ENCODE measurements at regions not wholly inside any gene's neighbourhood (a gene's known extent, or its start where the extent isn't known, plus 50 kb on each side); places are given as distances from the start of the nearest gene placed in this dataset.

DNA sequence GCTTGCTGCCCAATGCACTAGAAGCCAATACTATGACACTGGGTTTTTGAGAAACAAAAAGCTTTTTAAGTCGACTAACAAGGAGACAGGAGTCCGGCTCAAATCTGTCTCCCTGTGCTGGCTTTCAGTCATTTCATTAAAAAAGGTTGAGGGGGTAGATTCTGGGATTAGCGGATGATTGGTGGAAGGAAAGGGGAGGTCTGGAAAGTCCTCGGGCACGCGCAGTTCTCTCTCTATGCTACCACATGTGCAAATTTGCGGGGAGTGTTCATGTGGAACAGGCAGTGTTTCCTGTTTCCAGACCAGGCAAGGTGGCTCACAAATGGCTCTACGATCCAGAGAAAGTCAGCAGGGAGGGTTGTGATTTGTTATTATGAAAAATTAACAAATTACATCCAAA lies 89.1 kb upstream of the TOX2 start:
- Histone ChIP-seq H3K4me1 (no peaks in the 10 kb centered on the region), H3K27ac (no peak overlapping the region), H3K4me3 (no peak overlapping the region), H3K9me3 (peaks cover 0 to 15% (median 0%) of the 10 kb centered on the region in 4 donors), H3K36me3 (no peaks in the 10 kb centered on the region), H3K27me3 (no peaks in the 10 kb centered on the region)
- DNase-seq (ENCODE audit: low spot score in 2 of 2): no peak
- no peak for TF ChIP-seq POLR2A (IDR thresholded peaks at IDR 0.05)
- TF ChIP-seq, protein P1, sequence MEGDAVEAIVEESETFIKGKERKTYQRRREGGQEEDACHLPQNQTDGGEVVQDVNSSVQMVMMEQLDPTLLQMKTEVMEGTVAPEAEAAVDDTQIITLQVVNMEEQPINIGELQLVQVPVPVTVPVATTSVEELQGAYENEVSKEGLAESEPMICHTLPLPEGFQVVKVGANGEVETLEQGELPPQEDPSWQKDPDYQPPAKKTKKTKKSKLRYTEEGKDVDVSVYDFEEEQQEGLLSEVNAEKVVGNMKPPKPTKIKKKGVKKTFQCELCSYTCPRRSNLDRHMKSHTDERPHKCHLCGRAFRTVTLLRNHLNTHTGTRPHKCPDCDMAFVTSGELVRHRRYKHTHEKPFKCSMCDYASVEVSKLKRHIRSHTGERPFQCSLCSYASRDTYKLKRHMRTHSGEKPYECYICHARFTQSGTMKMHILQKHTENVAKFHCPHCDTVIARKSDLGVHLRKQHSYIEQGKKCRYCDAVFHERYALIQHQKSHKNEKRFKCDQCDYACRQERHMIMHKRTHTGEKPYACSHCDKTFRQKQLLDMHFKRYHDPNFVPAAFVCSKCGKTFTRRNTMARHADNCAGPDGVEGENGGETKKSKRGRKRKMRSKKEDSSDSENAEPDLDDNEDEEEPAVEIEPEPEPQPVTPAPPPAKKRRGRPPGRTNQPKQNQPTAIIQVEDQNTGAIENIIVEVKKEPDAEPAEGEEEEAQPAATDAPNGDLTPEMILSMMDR (IDR thresholded peaks at IDR 0.05): no peak
- no peak for TF ChIP-seq EP300 (IDR thresholded peaks at IDR 0.05)
- WGBS, 2 donors: 52 to 59% methylated on average over 8 of the region's 8 CpGs

DNA sequence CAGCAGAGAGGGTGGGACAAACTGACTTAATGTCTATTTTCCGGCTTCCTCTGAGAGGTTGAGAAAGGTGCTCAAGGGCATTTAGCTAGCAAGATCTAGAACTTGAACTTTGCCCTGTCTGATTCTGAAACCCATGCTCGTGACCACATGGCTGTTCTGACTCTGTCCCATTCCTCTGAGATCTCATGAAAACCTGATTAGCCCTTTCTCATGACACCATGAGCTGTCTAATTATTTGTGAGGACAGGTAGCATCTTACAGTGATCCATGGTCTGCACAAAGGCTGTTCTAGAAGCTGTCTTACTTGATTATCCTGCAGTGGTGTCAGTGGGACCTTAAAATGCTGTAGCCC lies 89.6 kb upstream of the TOX2 start:
- 61% methylated on average over 2 of the region's 2 CpGs for WGBS, 2 donors
- Histone ChIP-seq H3K36me3 (no peaks in the 10 kb centered on the region), H3K27me3 (no peaks in the 10 kb centered on the region), H3K27ac (no peak overlapping the region), H3K4me3 (no peak overlapping the region), H3K9me3 (peaks cover 0 to 11% (median 0%) of the 10 kb centered on the region in 4 donors), H3K4me1 (no peaks in the 10 kb centered on the region)
- DNase-seq (ENCODE audit: low spot score in 2 of 2): no peak
- no peak for TF ChIP-seq EP300 (IDR thresholded peaks at IDR 0.05)
- TF ChIP-seq, protein P1 (IDR thresholded peaks at IDR 0.05): no peak
- no peak for TF ChIP-seq POLR2A (IDR thresholded peaks at IDR 0.05)

DNA sequence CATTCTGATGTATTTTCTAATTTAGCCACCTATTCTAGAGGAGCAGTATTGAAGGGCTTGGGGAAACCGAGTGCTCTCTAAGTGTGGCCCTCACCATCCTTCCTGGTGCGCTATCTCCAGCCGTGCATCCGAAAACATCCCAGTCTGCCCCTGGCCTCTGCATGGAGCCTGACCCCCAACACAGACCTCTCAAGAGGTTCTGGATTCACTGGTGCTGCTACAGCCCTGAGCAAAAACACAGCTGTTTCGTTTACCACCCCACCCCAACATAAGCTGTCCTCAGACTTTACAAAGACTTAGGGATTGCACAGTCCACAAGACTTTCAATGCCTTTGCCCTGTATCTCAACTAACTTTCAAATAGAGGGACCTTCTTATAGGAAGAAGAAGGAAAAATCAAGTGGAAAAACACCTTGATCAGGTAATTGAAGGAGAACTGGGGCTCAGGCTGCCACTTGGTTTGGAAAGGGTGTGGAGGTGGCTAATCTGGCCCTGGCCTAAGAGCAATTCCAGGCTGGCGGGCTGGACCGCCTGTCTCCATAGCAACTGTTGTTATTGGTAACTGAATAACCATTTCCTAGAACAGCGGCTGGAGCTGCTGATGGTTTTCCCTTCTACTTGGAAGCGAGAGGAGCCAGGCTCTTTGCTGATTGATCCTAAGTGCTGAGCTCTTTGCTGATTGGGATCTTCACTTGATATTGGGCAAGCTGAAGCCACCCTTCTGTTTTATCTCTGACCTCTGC lies 90.2 kb upstream of the TOX2 start:
- WGBS, 2 donors: 45 to 48% methylated on average over 9 of the region's 9 CpGs
- DNase-seq (ENCODE audit: low spot score in 2 of 2): no peak

DNA sequence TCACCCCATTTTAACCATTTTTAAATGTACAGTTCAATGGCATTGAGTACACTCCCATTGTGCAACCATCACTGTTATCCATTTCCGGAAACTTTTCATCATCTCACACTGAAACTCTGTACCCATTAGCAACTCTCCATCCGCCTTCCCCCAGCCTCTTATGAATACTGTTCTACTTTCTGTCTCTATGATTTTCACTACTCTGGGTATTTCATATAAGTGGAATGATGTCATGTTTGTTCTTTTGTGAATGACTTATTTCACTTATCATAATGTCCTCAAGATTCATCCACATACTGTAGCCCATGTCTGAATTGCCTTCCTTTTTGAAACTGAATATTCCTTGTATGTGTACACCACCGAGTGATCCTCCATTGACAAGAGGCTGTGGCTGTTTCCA lies 92.9 kb upstream of the TOX2 start:
- no peaks in the 10 kb centered on the region for H3K4me1 ChIP-seq
- DNase-seq (ENCODE audit: low spot score in 2 of 2): no peak
- H3K36me3 ChIP-seq: no peaks in the 10 kb centered on the region
- no peaks in the 10 kb centered on the region for H3K27me3 ChIP-seq
- peaks cover 0 to 5% (median 0%) of the 10 kb centered on the region in 4 donors for H3K9me3 ChIP-seq
- no peak overlapping the region for H3K27ac ChIP-seq
- TF ChIP-seq, protein P1 (IDR thresholded peaks at IDR 0.05): no peak
- TF ChIP-seq POLR2A (IDR thresholded peaks at IDR 0.05): no peak
- no peak for TF ChIP-seq EP300 (IDR thresholded peaks at IDR 0.05)
- H3K4me3 ChIP-seq: no peak overlapping the region
- WGBS, 2 donors: 74 to 75% methylated on average over 3 of the region's 3 CpGs

More for the DNA sequence above, 90.2 kb upstream of the TOX2 start:
- no peaks in the 10 kb centered on the region for H3K27me3 ChIP-seq
- no peaks in the 10 kb centered on the region for H3K36me3 ChIP-seq
- H3K9me3 ChIP-seq: peaks cover 0 to 6% (median 0%) of the 10 kb centered on the region in 4 donors
- H3K27ac ChIP-seq: no peak overlapping the region
- TF ChIP-seq EP300 (IDR thresholded peaks at IDR 0.05): no peak
- TF ChIP-seq, protein P1 (IDR thresholded peaks at IDR 0.05): no peak
- no peak for TF ChIP-seq POLR2A (IDR thresholded peaks at IDR 0.05)
- no peak overlapping the region for H3K4me3 ChIP-seq
- H3K4me1 ChIP-seq: no peaks in the 10 kb centered on the region

DNA sequence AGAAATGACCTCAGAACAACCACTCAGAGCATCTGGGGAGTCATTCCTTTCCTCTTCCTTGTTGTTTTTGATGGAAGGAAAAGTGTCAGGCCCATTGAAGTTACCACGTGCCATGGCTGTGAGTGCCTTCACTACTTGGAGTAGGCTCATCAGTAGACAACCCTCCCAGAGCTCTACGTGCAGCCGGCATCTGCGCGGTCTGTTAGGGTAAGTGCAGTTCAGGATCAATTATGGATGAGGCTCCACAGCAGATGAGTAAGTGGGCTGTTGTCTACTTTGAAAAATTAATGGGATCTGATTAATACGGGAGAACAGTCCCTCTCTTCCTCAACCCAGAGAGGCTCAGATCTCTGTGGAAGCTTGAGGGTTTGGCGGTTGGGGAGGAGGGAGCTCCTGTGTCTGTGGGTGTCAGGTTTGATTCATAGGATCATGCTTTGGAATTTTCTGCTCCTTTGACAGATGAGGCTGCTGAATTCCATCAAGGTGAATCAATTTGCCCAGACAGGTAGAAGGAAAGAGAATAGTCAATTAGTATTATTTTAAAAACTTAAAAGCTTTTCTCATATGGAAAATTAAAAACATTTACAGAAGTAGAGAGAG lies 93.8 kb upstream of the TOX2 start:
- H3K9me3 ChIP-seq: peaks cover 0 to 5% (median 0%) of the 10 kb centered on the region in 4 donors
- 85 to 87% methylated on average over 7 of the region's 7 CpGs for WGBS, 2 donors
- TF ChIP-seq, protein P1 (IDR thresholded peaks at IDR 0.05): no peak
- TF ChIP-seq EP300 (IDR thresholded peaks at IDR 0.05) (no peak), POLR2A (IDR thresholded peaks at IDR 0.05) (no peak)
- H3K36me3 ChIP-seq: no peaks in the 10 kb centered on the region
- no peaks in the 10 kb centered on the region for H3K27me3 ChIP-seq
- no peak for DNase-seq (ENCODE audit: low spot score in 2 of 2)
- no peaks in the 10 kb centered on the region for H3K4me1 ChIP-seq
- H3K4me3 ChIP-seq: no peak overlapping the region
- H3K27ac ChIP-seq: no peak overlapping the region

Data from tibial nerve (tissue), 4 donors.